ENCODE measurements at regions not wholly inside any gene's neighbourhood (a gene's known extent, or its start where the extent isn't known, plus 50 kb on each side); places are given as distances from the start of the nearest gene placed in this dataset.
A peak's percentile ranks its signal among the peaks of the same experiment; 100 is the strongest.

DNA sequence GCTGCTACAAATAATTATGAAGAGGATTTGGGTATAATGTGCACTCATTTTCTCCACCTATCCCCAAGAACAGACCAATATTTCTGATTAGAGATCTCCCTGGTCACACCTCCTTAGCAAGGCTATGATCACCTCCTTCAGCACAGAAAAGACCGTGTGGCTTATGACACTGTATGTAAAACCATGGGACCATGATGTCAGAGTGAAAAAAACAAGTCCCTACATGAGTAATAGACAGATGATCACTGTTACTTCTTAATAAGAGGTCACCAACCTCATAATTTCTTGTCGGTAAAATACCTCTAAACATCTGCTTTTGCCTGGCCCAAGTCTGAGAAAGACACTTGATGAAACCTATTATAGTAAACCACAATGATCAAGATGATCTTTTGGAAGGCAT is 330.6 kb upstream of the F9 start:
- no peak for TF ChIP-seq EZH2phosphoT487 (IDR thresholded peaks at IDR 0.05)
- no peak for TF ChIP-seq CTCF (IDR thresholded peaks at IDR 0.05)
- no peak for TF ChIP-seq EZH2 (IDR thresholded peaks at IDR 0.05)
- no peak overlapping the region for H3K27ac Mint-ChIP-seq
- peaks cover 9% of the 10 kb centered on the region for H3K27me3 Mint-ChIP-seq (ENCODE audit: insufficient read depth, low read depth)
- DNase-seq (ENCODE audit: low spot score) = no peak
- H3K4me3 Mint-ChIP-seq = no peak overlapping the region
- Histone ChIP-seq H3K9ac (no peak overlapping the region), H3F3A (ENCODE audit: low read depth) (peaks cover 7% of the 10 kb centered on the region), H3K4me1 (peaks cover 2% of the 10 kb centered on the region), H3K27me3 (peaks cover 91% of the 10 kb centered on the region), H3K4me3 (no peak overlapping the region), H3K27ac (no peak overlapping the region), H2AFZ (replicated peaks) (no peak overlapping the region), H3K4me2 (peak overlapping the region; percentile 12), H3K9me3 (ENCODE audit: low read depth) (no peaks in the 10 kb centered on the region), H4K20me1 (ENCODE audit: low read depth) (no peaks in the 10 kb centered on the region), H3K79me2 (ENCODE audit: low read depth) (no peaks in the 10 kb centered on the region), H3K36me3 (no peaks in the 10 kb centered on the region)
- H3K4me1 Mint-ChIP-seq = peaks cover 34% of the 10 kb centered on the region
- H3K36me3 Mint-ChIP-seq = peaks cover 15% of the 10 kb centered on the region
- no peaks in the 10 kb centered on the region for H3K9me3 Mint-ChIP-seq

- Histone ChIP-seq H3K79me2 (ENCODE audit: low read depth) (no peaks in the 10 kb centered on the region), H3K4me3 (no peak overlapping the region), H3K4me2 (no peak overlapping the region), H3K4me1 (peaks cover 2% of the 10 kb centered on the region), H2AFZ (replicated peaks) (no peak overlapping the region), H3K27me3 (peaks cover 91% of the 10 kb centered on the region), H3K9ac (no peak overlapping the region), H4K20me1 (ENCODE audit: low read depth) (no peaks in the 10 kb centered on the region), H3K9me3 (ENCODE audit: low read depth) (no peaks in the 10 kb centered on the region), H3K36me3 (no peaks in the 10 kb centered on the region), H3F3A (ENCODE audit: low read depth) (peaks cover 7% of the 10 kb centered on the region), H3K27ac (no peak overlapping the region)
- Mint-ChIP-seq H3K27me3 (ENCODE audit: insufficient read depth, low read depth) (peaks cover 12% of the 10 kb centered on the region), H3K27ac (no peak overlapping the region), H3K4me1 (peaks cover 38% of the 10 kb centered on the region), H3K4me3 (no peak overlapping the region), H3K9me3 (no peaks in the 10 kb centered on the region), H3K36me3 (peaks cover 15% of the 10 kb centered on the region)
- no peak for DNase-seq (ENCODE audit: low spot score)
- TF ChIP-seq EZH2 (IDR thresholded peaks at IDR 0.05) (no peak), CTCF (IDR thresholded peaks at IDR 0.05) (no peak), EZH2phosphoT487 (IDR thresholded peaks at IDR 0.05) (no peak)
These were observed 331.6 kb upstream of the F9 start for GRCh38 chrX:139198936-139199335.

DNA sequence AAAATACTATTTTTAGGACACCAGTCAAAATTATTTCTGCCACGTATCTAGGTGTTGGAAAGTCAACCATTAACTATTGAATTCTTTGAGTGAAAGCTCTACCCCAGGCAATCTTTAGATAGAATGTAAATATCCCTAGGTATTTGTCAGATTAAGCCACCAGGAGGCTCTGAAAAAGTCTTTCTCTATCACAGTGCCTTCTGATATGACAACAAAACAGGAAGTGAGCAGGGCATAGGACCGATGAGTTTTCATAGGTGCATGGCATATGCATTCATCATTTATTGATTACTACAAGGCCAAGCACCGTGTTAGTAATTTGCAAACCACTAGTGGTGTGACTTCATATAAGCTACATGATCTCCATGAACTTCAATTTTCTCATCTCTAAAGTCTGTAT is 333.6 kb upstream of the F9 start:
- no peak overlapping the region for H3K4me3 Mint-ChIP-seq
- DNase-seq (ENCODE audit: low spot score) = no peak
- Histone ChIP-seq H3F3A (ENCODE audit: low read depth) (peaks cover 7% of the 10 kb centered on the region), H3K9me3 (ENCODE audit: low read depth) (no peaks in the 10 kb centered on the region), H4K20me1 (ENCODE audit: low read depth) (no peaks in the 10 kb centered on the region), H3K4me2 (no peak overlapping the region), H3K27me3 (peaks cover 91% of the 10 kb centered on the region), H3K9ac (no peak overlapping the region), H3K4me3 (no peak overlapping the region), H3K4me1 (peaks cover 8% of the 10 kb centered on the region), H2AFZ (replicated peaks) (no peak overlapping the region), H3K27ac (no peak overlapping the region), H3K36me3 (no peaks in the 10 kb centered on the region), H3K79me2 (ENCODE audit: low read depth) (no peaks in the 10 kb centered on the region)
- H3K27me3 Mint-ChIP-seq (ENCODE audit: insufficient read depth, low read depth) = peaks cover 11% of the 10 kb centered on the region
- no peak for TF ChIP-seq CTCF (IDR thresholded peaks at IDR 0.05)
- TF ChIP-seq EZH2phosphoT487 (IDR thresholded peaks at IDR 0.05) = no peak
- TF ChIP-seq EZH2 (IDR thresholded peaks at IDR 0.05) = no peak
- peaks cover 36% of the 10 kb centered on the region for H3K4me1 Mint-ChIP-seq
- no peaks in the 10 kb centered on the region for H3K9me3 Mint-ChIP-seq
- peaks cover 15% of the 10 kb centered on the region for H3K36me3 Mint-ChIP-seq
- H3K27ac Mint-ChIP-seq = no peak overlapping the region
